IMR-90 (cell line): ENCODE measurements at regions not wholly inside any gene's neighbourhood (a gene's known extent, or its start where the extent isn't known, plus 50 kb on each side); places are given as distances from the start of the nearest gene placed in this dataset.

Source experiments
- ATAC-seq: fragments of 200-7000 bp; cut with Tn5 transposase; 2 replicates; pipeline ENCODE4 v1.9.1; 2020; ENCODE audit warnings: low read depth, mild to moderate bottlenecking, moderate library complexity
- BruUV-seq: library from RNA; stranded (reverse); fragments of 400-500 nt; replicated peaks from 2 replicates; lab custom pipeline; 2021; lab: Mats Ljungman, UMichigan
- CTCF ChIA-PET: fragments of 300-600 bp; formaldehyde crosslinking; extraction: SDS; loops from one replicate; lab custom pipeline; 2021; ENCODE audit warnings: antibody characterized with exemption; lab: Yijun Ruan, JAX
- POLR2A ChIA-PET: fragments of 300-600 bp; sonication (Branson Sonifier 250); formaldehyde crosslinking; loops from one replicate; lab custom pipeline; 2022; ENCODE audit warnings: antibody characterized with exemption; ENCODE audit not compliant: unreplicated experiment; lab: Charles Lee
- DNase-seq: peaks from one replicate; pipeline ENCODE4 v3.0.0; 2013
- H2AFZ ChIP-seq: replicated peaks from 2 replicates; pipeline ENCODE3; 2013; ENCODE audit warnings: low read length, mild to moderate bottlenecking; ENCODE audit not compliant: poor library complexity
- H2AK5ac ChIP-seq: 2 replicates; pipeline ENCODE4 v1.6.1; 2013; ENCODE audit warnings: low read depth, low read length, inconsistent platforms
- H2AK9ac ChIP-seq: replicated peaks from 2 replicates; pipeline ENCODE3; 2013; ENCODE audit warnings: mild to moderate bottlenecking, low read depth, low read length, moderate library complexity; ENCODE audit not compliant: poor library complexity
- H2BK120ac ChIP-seq: 2 replicates; pipeline ENCODE4 v1.6.1; 2013; ENCODE audit warnings: low read depth, low read length, inconsistent platforms
- H2BK15ac ChIP-seq: 3 replicates; pipeline ENCODE4 v1.6.1; 2013; ENCODE audit warnings: low read depth, low read length, inconsistent platforms
- H2BK20ac ChIP-seq: 2 replicates; pipeline ENCODE4 v1.6.1; 2013; ENCODE audit warnings: low read depth, mild to moderate bottlenecking, inconsistent platforms, low read length, moderate library complexity
- H2BK5ac ChIP-seq: 2 replicates; pipeline ENCODE4 v1.6.1; 2013; ENCODE audit warnings: mild to moderate bottlenecking, low read depth, low read length, inconsistent platforms; ENCODE audit not compliant: poor library complexity, severe bottlenecking
- H3K14ac ChIP-seq: replicated peaks from 2 replicates; pipeline ENCODE4 v1.6.1; 2013; ENCODE audit warnings: low read depth, low read length, inconsistent platforms
- H3K18ac ChIP-seq: 2 replicates; pipeline ENCODE4 v1.6.1; 2013; ENCODE audit warnings: low read depth, low read length, control low read depth
- H3K23ac ChIP-seq: 2 replicates; pipeline ENCODE4 v1.6.1; 2013; ENCODE audit warnings: low read depth, low read length, inconsistent platforms
- H3K27ac ChIP-seq: 2 replicates; pipeline ENCODE4 v1.5.1; 2013; ENCODE audit warnings: mild to moderate bottlenecking, control low read depth, low read length; ENCODE audit not compliant: insufficient read depth
- H3K27me3 ChIP-seq: 2 replicates; pipeline ENCODE4 v1.6.1; 2013; ENCODE audit warnings: low read length; ENCODE audit not compliant: control insufficient read depth, insufficient read depth
- H3K36me3 ChIP-seq: 2 replicates; pipeline ENCODE4 v1.6.1; 2013; ENCODE audit warnings: low read length, mixed read lengths; ENCODE audit not compliant: control insufficient read depth, insufficient read depth
- H3K4ac ChIP-seq: 2 replicates; pipeline ENCODE4 v1.6.1; 2013; ENCODE audit warnings: low read depth, low read length, inconsistent platforms
- H3K4me1 ChIP-seq: 2 replicates; pipeline ENCODE4 v1.6.1; 2013; ENCODE audit warnings: low read length, mixed read lengths; ENCODE audit not compliant: control insufficient read depth, insufficient read depth
- H3K4me2 ChIP-seq: 2 replicates; pipeline ENCODE4 v1.6.1; 2013; ENCODE audit warnings: low read depth, mild to moderate bottlenecking, control low read depth, low read length, moderate library complexity
- H3K4me3 ChIP-seq: 2 replicates; pipeline ENCODE4 v1.5.1; 2013; ENCODE audit warnings: low read depth, mild to moderate bottlenecking, control low read depth, low read length, moderate library complexity; ENCODE audit not compliant: insufficient read depth
- H3K56ac ChIP-seq: 2 replicates; pipeline ENCODE4 v1.6.1; 2013; ENCODE audit warnings: low read length, inconsistent platforms; ENCODE audit not compliant: insufficient read depth; ENCODE audit errors: extremely low read depth
- H3K79me1 ChIP-seq, 2 experiments: 2 replicates each; pipeline ENCODE4 v1.6.1; 2013; ENCODE audit warnings: low read length in 2 of 2, inconsistent platforms in 1 of 2, low read depth in 1 of 2
- H3K9ac ChIP-seq: 2 replicates; pipeline ENCODE4 v1.6.1; 2013; ENCODE audit warnings: low read depth, low read length, control low read depth
- H3K9me1 ChIP-seq: 2 replicates; pipeline ENCODE4 v1.6.1; 2013; ENCODE audit warnings: low read length, inconsistent platforms; ENCODE audit not compliant: insufficient read depth
- H3K9me3 ChIP-seq: 2 replicates; pipeline ENCODE4 v1.6.1; 2013; ENCODE audit warnings: low read length; ENCODE audit not compliant: control insufficient read depth, insufficient read depth
- H4K20me1 ChIP-seq: 2 replicates; pipeline ENCODE4 v1.6.1; 2013; ENCODE audit warnings: low read length, inconsistent platforms; ENCODE audit not compliant: insufficient read depth
- H4K5ac ChIP-seq: 2 replicates; pipeline ENCODE4 v1.6.1; 2013; ENCODE audit warnings: mild to moderate bottlenecking, low read depth, low read length, control low read depth
- H4K8ac ChIP-seq, 2 experiments: 2 replicates each; pipeline ENCODE4 v1.6.1; 2013; ENCODE audit warnings: low read depth in 2 of 2, low read length in 2 of 2, control low read depth in 1 of 2, inconsistent platforms in 1 of 2
- H4K91ac ChIP-seq: 2 replicates; pipeline ENCODE4 v1.6.1; 2013; ENCODE audit warnings: low read depth, low read length, inconsistent platforms; ENCODE audit not compliant: insufficient read depth
- BHLHE40 ChIP-seq: fragments of 150-350 bp; IDR thresholded peaks from 2 replicates; pipeline ENCODE4 v1.6.1; 2016; ENCODE audit warnings: mild to moderate bottlenecking, low read depth, low read length
- CEBPB ChIP-seq: IDR thresholded peaks from 2 replicates; pipeline ENCODE4 v1.6.1; 2012; ENCODE audit warnings: low read depth, low read length, improper control_type of control experiment
- CHD1 ChIP-seq: IDR thresholded peaks from 2 replicates; pipeline ENCODE4 v1.6.1; 2012; ENCODE audit warnings: low read depth, low read length, improper control_type of control experiment
- FOS ChIP-seq: fragments of 150-350 bp; IDR thresholded peaks from 2 replicates; pipeline ENCODE4 v1.6.1; 2016; ENCODE audit warnings: low read depth, low read length
- MAFK ChIP-seq: IDR thresholded peaks from 2 replicates; pipeline ENCODE4 v1.6.1; 2012; ENCODE audit warnings: low read depth, low read length, improper control_type of control experiment
- MAZ ChIP-seq: IDR thresholded peaks from 2 replicates; pipeline ENCODE4 v1.6.1; 2012; ENCODE audit warnings: low read depth, mild to moderate bottlenecking, low read length, improper control_type of control experiment, moderate library complexity, borderline replicate concordance
- MXI1 ChIP-seq: IDR thresholded peaks from 2 replicates; pipeline ENCODE4 v1.6.1; 2012; ENCODE audit warnings: low read depth, mild to moderate bottlenecking, low read length, moderate library complexity, borderline replicate concordance
- NFE2L2 ChIP-seq: fragments of 150-350 bp; IDR thresholded peaks from 2 replicates; pipeline ENCODE4 v1.6.1; 2016; ENCODE audit warnings: low read depth, mild to moderate bottlenecking, low read length
- POLR2A ChIP-seq: IDR thresholded peaks from 2 replicates; pipeline ENCODE4 v1.6.1; 2012; ENCODE audit warnings: mild to moderate bottlenecking, low read depth, low read length
- RAD21 ChIP-seq: IDR thresholded peaks from 2 replicates; pipeline ENCODE4 v1.6.1; 2012; ENCODE audit warnings: low read length, improper control_type of control experiment
- RCOR1 ChIP-seq: IDR thresholded peaks from 2 replicates; pipeline ENCODE4 v1.6.1; 2012; ENCODE audit warnings: mild to moderate bottlenecking, low read length, improper control_type of control experiment; ENCODE audit not compliant: insufficient replicate concordance
- RFX5 ChIP-seq: IDR thresholded peaks from 2 replicates; pipeline ENCODE4 v1.8.0; 2012; ENCODE audit warnings: low read depth, mild to moderate bottlenecking, low read length, moderate library complexity
- SMC3 ChIP-seq: fragments of 150-350 bp; IDR thresholded peaks from 2 replicates; pipeline ENCODE4 v1.6.1; 2016; ENCODE audit warnings: low read depth, mild to moderate bottlenecking, antibody characterized with exemption, low read length, moderate library complexity
- USF2 ChIP-seq: fragments of 150-350 bp; IDR thresholded peaks from 2 replicates; pipeline ENCODE4 v1.6.1; 2017; ENCODE audit warnings: mild to moderate bottlenecking, antibody characterized with exemption, low read length, low read depth
- WGBS, 2 experiments: methylation state at CpG; one replicate each; pipeline versions ENCODE4 v1.1.5 to v1.1.7; 2013; ENCODE audit warnings: missing lambda C conversion rate in 2 of 2; ENCODE audit not compliant: insufficient read length in 1 of 2; ENCODE audit errors: extremely low coverage in 2 of 2; 5-methylcytosine and 5-hydroxymethylcytosine counted together
- dilution Hi-C: fragments of 300-500 bp; cut with HindIII; formaldehyde crosslinking; loops from one replicate; pipeline ENCODE4 v1.14.3; 2018; ENCODE audit warnings: low sequenced_read_pairs; ENCODE audit not compliant: unreplicated experiment
- in situ Hi-C: fragments of 300-500 bp; cut with MboI; formaldehyde crosslinking; loops from 3 replicates; pipeline ENCODE4 v1.14.3; 2019; ENCODE audit warnings: low sequenced_read_pairs, inconsistent platforms, mixed read lengths
- intact Hi-C: fragments of 100-400 bp; cut with micrococcal nuclease; formaldehyde crosslinking; loops from 2 replicates; pipeline ENCODE4 v1.10.0; 2022
- TF ChIP-seq, protein P1 (sequence below): conservative IDR thresholded peaks from 2 replicates; pipeline ENCODE4 v1.5.1; 2012; ENCODE audit warnings: mild to moderate bottlenecking, low read depth, low read length, improper control_type of control experiment
- TF ChIP-seq, protein P2 (sequence below): fragments of 150-350 bp; IDR thresholded peaks from 2 replicates; pipeline ENCODE4 v1.6.1; 2016; ENCODE audit warnings: low read depth, mild to moderate bottlenecking, low read length, moderate library complexity, borderline replicate concordance

- no peak overlapping the region for H2BK120ac ChIP-seq
- no peak overlapping the region for H3K18ac ChIP-seq
- no peak overlapping the region for H3K14ac ChIP-seq
- H2BK15ac ChIP-seq, result no peak overlapping the region
- H4K5ac ChIP-seq, result no peak overlapping the region
- POLR2A ChIA-PET, result no interaction called here
- no peak overlapping the region for H3K4me3 ChIP-seq
- no peak overlapping the region for H2BK20ac ChIP-seq
- H3K36me3 ChIP-seq, result no peaks in the 10 kb centered on the region
- intact Hi-C loops, result no loop called here
- H2AK9ac ChIP-seq, result no peak overlapping the region
- no peak overlapping the region for H3K56ac ChIP-seq
- in situ Hi-C loops, result no loop called here
- WGBS, 2 experiments, result no CpG with 5 or more reads among the region's 11 CpGs
- H2AK5ac ChIP-seq, result no peak overlapping the region
- H3K79me1 ChIP-seq, result no peaks in the 10 kb centered on the region
- no peaks in the 10 kb centered on the region for H3K9me1 ChIP-seq
- no peaks in the 10 kb centered on the region for H3K9me3 ChIP-seq
- no peak overlapping the region for H4K8ac ChIP-seq
- ATAC-seq, result no peak
- no peaks in the 10 kb centered on the region; the same call in 1 of the 2 replicates for H3K4me1 ChIP-seq
- H2AFZ ChIP-seq, result no peak overlapping the region
- CTCF ChIA-PET, result no interaction called here
- dilution Hi-C loops, result no loop called here
- H3K27me3 ChIP-seq, result no peaks in the 10 kb centered on the region; the same call in 1 of the 2 replicates
- H3K27ac ChIP-seq, result no peak overlapping the region
- DNase-seq, result no peak
- H3K4ac ChIP-seq, result no peak overlapping the region
- BruUV-seq, result no TSS peak
- no peak overlapping the region for H3K23ac ChIP-seq
- H3K9ac ChIP-seq, result no peak overlapping the region
- H2BK5ac ChIP-seq, result no peak overlapping the region
- no peaks in the 10 kb centered on the region for H4K20me1 ChIP-seq
- TF ChIP-seq RFX5 (no peak), FOS (no peak), NFE2L2 (no peak), CHD1 (no peak), USF2 (no peak), SMC3 (no peak), RCOR1 (no peak), RAD21 (no peak), CEBPB (no peak), MAZ (no peak), MXI1 (no peak), BHLHE40 (no peak), POLR2A (no peak), MAFK (no peak)
- TF ChIP-seq, protein P1, sequence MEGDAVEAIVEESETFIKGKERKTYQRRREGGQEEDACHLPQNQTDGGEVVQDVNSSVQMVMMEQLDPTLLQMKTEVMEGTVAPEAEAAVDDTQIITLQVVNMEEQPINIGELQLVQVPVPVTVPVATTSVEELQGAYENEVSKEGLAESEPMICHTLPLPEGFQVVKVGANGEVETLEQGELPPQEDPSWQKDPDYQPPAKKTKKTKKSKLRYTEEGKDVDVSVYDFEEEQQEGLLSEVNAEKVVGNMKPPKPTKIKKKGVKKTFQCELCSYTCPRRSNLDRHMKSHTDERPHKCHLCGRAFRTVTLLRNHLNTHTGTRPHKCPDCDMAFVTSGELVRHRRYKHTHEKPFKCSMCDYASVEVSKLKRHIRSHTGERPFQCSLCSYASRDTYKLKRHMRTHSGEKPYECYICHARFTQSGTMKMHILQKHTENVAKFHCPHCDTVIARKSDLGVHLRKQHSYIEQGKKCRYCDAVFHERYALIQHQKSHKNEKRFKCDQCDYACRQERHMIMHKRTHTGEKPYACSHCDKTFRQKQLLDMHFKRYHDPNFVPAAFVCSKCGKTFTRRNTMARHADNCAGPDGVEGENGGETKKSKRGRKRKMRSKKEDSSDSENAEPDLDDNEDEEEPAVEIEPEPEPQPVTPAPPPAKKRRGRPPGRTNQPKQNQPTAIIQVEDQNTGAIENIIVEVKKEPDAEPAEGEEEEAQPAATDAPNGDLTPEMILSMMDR, result no peak
- TF ChIP-seq, protein P2, sequence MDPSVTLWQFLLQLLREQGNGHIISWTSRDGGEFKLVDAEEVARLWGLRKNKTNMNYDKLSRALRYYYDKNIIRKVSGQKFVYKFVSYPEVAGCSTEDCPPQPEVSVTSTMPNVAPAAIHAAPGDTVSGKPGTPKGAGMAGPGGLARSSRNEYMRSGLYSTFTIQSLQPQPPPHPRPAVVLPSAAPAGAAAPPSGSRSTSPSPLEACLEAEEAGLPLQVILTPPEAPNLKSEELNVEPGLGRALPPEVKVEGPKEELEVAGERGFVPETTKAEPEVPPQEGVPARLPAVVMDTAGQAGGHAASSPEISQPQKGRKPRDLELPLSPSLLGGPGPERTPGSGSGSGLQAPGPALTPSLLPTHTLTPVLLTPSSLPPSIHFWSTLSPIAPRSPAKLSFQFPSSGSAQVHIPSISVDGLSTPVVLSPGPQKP, result no peak
- no peak overlapping the region for H4K91ac ChIP-seq
- no peak overlapping the region for H3K4me2 ChIP-seq
Observed at GRCh38 chr6:150721418-150722266, 122.0 kb downstream of the PLEKHG1 start.
